ENCODE measurements at regions not wholly inside any gene's neighbourhood (a gene's known extent, or its start where the extent isn't known, plus 50 kb on each side); places are given as distances from the start of the nearest gene placed in this dataset.

GRCh38 chr22:48551061-48551460 lies 1276.6 kb downstream of the BRD1 start:
- TF ChIP-seq MAX (IDR thresholded peaks at IDR 0.05; ENCODE audit: low read depth, low read length) (no peak), CTCF (IDR thresholded peaks at IDR 0.05; ENCODE audit: low read depth, low read length) (no peak), POLR2A (IDR thresholded peaks at IDR 0.05; ENCODE audit: extremely low read depth, insufficient read length) (no peak), MYC (IDR thresholded peaks at IDR 0.05; ENCODE audit: low read depth, low read length) (no peak)

All from NB4 (cell line).